Activated CD4-positive, alpha-beta memory T cell treated with anti-CD3 and anti-CD28 coated beads, Interleukin-2, amount 10 ng/mL, durations not matched to agents 7 days and 5 days (primary cell): ENCODE measurements at regions not wholly inside any gene's neighbourhood (a gene's known extent, or its start where the extent isn't known, plus 50 kb on each side); places are given as distances from the start of the nearest gene placed in this dataset.
"Not testable (repeated sequence)": the region's sequence is repeated elsewhere in the genome, so short reads cannot be mapped to it uniquely, and the experiment has no call there.

Source experiments
- CTCF ChIA-PET: fragments of 350-600 bp; sonication (Branson Sonifier 250); formaldehyde crosslinking; loops from one replicate; lab custom pipeline; 2021; ENCODE audit warnings: antibody characterized with exemption, inconsistent platforms; lab: Charles Lee
- POLR2A ChIA-PET: fragments of 350-600 bp; sonication (Branson Sonifier 250); formaldehyde crosslinking; loops from one replicate; lab custom pipeline; 2021; ENCODE audit warnings: antibody characterized with exemption; lab: Charles Lee
- DNase-seq: peaks from one replicate; pipeline ENCODE4 v3.0.0-alpha.2; 2020
- H3K27ac Mint-ChIP-seq: one replicate; pipeline ENCODE4 v1.8.0; 2021; ENCODE audit warnings: mild to moderate bottlenecking, mixed read lengths
- H3K27me3 Mint-ChIP-seq: one replicate; pipeline ENCODE4 v1.8.0; 2021; ENCODE audit warnings: mixed read lengths
- H3K36me3 Mint-ChIP-seq: one replicate; pipeline ENCODE4 v1.8.0; 2021; ENCODE audit warnings: low read depth, mixed read lengths
- H3K4me1 Mint-ChIP-seq: one replicate; pipeline ENCODE4 v1.8.0; 2021; ENCODE audit warnings: mixed read lengths
- H3K4me3 Mint-ChIP-seq: one replicate; pipeline ENCODE4 v1.8.0; 2021; ENCODE audit warnings: mild to moderate bottlenecking, mixed read lengths
- H3K9me3 Mint-ChIP-seq: one replicate; pipeline ENCODE4 v1.8.0; 2021; ENCODE audit warnings: mixed read lengths

- Mint-ChIP-seq H3K36me3 (no peaks in the 10 kb centered on the region), H3K4me3 (no peak overlapping the region), H3K27me3 (peaks cover 39% of the 10 kb centered on the region), H3K9me3 (no peaks in the 10 kb centered on the region), H3K27ac (no peak overlapping the region), H3K4me1 (peaks cover 32% of the 10 kb centered on the region)
- POLR2A ChIA-PET: interaction anchor here (0.9 to 1.0 kb wide), 2 partner anchors 15 to 32 kb away, joined by 3 read pairs; no protein-coding TSS in a partner anchor
- CTCF ChIA-PET: interaction anchor here (1.4 to 1.5 kb wide), 2 partner anchors 8 to 67 kb away, joined by 3 to 6 read pairs; no protein-coding TSS in a partner anchor
- DNase-seq: no peak
These were observed 65.5 kb upstream of the ABCA1 start for GRCh38 chr9:104993291-104993963.

GRCh38 chr9:104997536-104997935, 69.6 kb upstream of the ABCA1 start:
- POLR2A ChIA-PET: interaction anchor here (0.8 kb wide), 1 partner anchor 9 kb away, joined by 3 read pairs; no protein-coding TSS in a partner anchor
- no peak for DNase-seq
- CTCF ChIA-PET: interaction anchor here (1.0 kb wide), 1 partner anchor 71 kb away, joined by 3 read pairs; no protein-coding TSS in a partner anchor
- H3K4me1 Mint-ChIP-seq: peaks cover 8% of the 10 kb centered on the region
- H3K36me3 Mint-ChIP-seq: no peaks in the 10 kb centered on the region
- H3K27ac Mint-ChIP-seq: no peak overlapping the region
- H3K9me3 Mint-ChIP-seq: no peaks in the 10 kb centered on the region
- H3K4me3 Mint-ChIP-seq: no peak overlapping the region
- peaks cover 28% of the 10 kb centered on the region for H3K27me3 Mint-ChIP-seq

GRCh38 chr9:104999136-104999535, 71.2 kb upstream of the ABCA1 start:
- Mint-ChIP-seq H3K4me3 (no peak overlapping the region), H3K36me3 (no peaks in the 10 kb centered on the region), H3K27me3 (peaks cover 19% of the 10 kb centered on the region), H3K9me3 (no peaks in the 10 kb centered on the region), H3K27ac (no peak overlapping the region), H3K4me1 (no peaks in the 10 kb centered on the region)
- no peak for DNase-seq
- POLR2A ChIA-PET: interaction anchor here (0.6 kb wide), 2 partner anchors 11 to 72 kb away, joined by 3 read pairs; no protein-coding TSS in a partner anchor
- CTCF ChIA-PET: interaction anchor here (0.5 to 0.7 kb wide), 4 partner anchors 9 to 417 kb away, joined by 3 to 5 read pairs (median 4); no protein-coding TSS in a partner anchor

GRCh38 chr9:105000529-105000928, 72.6 kb upstream of the ABCA1 start:
- H3K9me3 Mint-ChIP-seq, POLR2A ChIA-PET, H3K4me1 Mint-ChIP-seq, DNase-seq, H3K36me3 Mint-ChIP-seq, H3K4me3 Mint-ChIP-seq, H3K27ac Mint-ChIP-seq: not testable (repeated sequence)
- peaks cover 17% of the 10 kb centered on the region for H3K27me3 Mint-ChIP-seq
- CTCF ChIA-PET: interaction anchor here (0.7 kb wide), 1 partner anchor 40 kb away, joined by 3 read pairs; no protein-coding TSS in a partner anchor

GRCh38 chr9:105004466-105005090, 76.6 kb upstream of the ABCA1 start:
- DNase-seq: no peak
- Mint-ChIP-seq H3K4me3 (no peak overlapping the region), H3K36me3 (no peaks in the 10 kb centered on the region), H3K9me3 (no peaks in the 10 kb centered on the region), H3K27me3 (peaks cover 7% of the 10 kb centered on the region), H3K4me1 (peaks cover 6% of the 10 kb centered on the region), H3K27ac (no peak overlapping the region)
- POLR2A ChIA-PET: no interaction called here
- CTCF ChIA-PET: no interaction called here

GRCh38 chr9:105005186-105005585, 77.2 kb upstream of the ABCA1 start:
- no peak for DNase-seq
- Mint-ChIP-seq H3K36me3 (no peaks in the 10 kb centered on the region), H3K4me1 (peaks cover 6% of the 10 kb centered on the region), H3K27ac (no peak overlapping the region), H3K27me3 (peaks cover 11% of the 10 kb centered on the region), H3K9me3 (no peaks in the 10 kb centered on the region), H3K4me3 (no peak overlapping the region)
- POLR2A ChIA-PET: interaction anchor here (0.6 kb wide), 1 partner anchor 52 kb away, joined by 3 read pairs; no protein-coding TSS in a partner anchor
- CTCF ChIA-PET: no interaction called here

- CTCF ChIA-PET: no interaction called here
- H3K4me3 Mint-ChIP-seq: no peak overlapping the region
- POLR2A ChIA-PET: interaction anchor here (1.3 kb wide), 1 partner anchor 9 kb away, joined by 3 read pairs; no protein-coding TSS in a partner anchor
These were observed 78.6 kb upstream of the ABCA1 start for GRCh38 chr9:105006514-105006913.

GRCh38 chr9:105007143-105007542, 79.2 kb upstream of the ABCA1 start:
- ChIA-PET CTCF (no interaction called here), POLR2A (interaction anchor here (1.3 kb wide), 1 partner anchor 9 kb away, joined by 3 read pairs; no protein-coding TSS in a partner anchor)
- no peak overlapping the region for H3K4me3 Mint-ChIP-seq
- no peak for DNase-seq
- H3K36me3 Mint-ChIP-seq: no peaks in the 10 kb centered on the region
- H3K27ac Mint-ChIP-seq: no peak overlapping the region
- no peaks in the 10 kb centered on the region for H3K9me3 Mint-ChIP-seq
- H3K27me3 Mint-ChIP-seq: peaks cover 17% of the 10 kb centered on the region
- peaks cover 6% of the 10 kb centered on the region for H3K4me1 Mint-ChIP-seq

More at GRCh38 chr9:105006514-105006913, 78.6 kb upstream of the ABCA1 start:
- H3K27ac Mint-ChIP-seq: no peak overlapping the region
- DNase-seq: no peak
- peaks cover 15% of the 10 kb centered on the region for H3K27me3 Mint-ChIP-seq
- no peaks in the 10 kb centered on the region for H3K9me3 Mint-ChIP-seq
- peaks cover 6% of the 10 kb centered on the region for H3K4me1 Mint-ChIP-seq
- no peaks in the 10 kb centered on the region for H3K36me3 Mint-ChIP-seq

GRCh38 chr9:105010089-105010488, 82.1 kb upstream of the ABCA1 start:
- H3K9me3 Mint-ChIP-seq: not testable (repeated sequence)

GRCh38 chr9:105021917-105022316, 94.0 kb upstream of the ABCA1 start:
- Mint-ChIP-seq H3K27me3 (peaks cover 11% of the 10 kb centered on the region), H3K4me3 (no peak overlapping the region), H3K9me3 (no peaks in the 10 kb centered on the region), H3K4me1 (no peaks in the 10 kb centered on the region), H3K27ac (no peak overlapping the region), H3K36me3 (no peaks in the 10 kb centered on the region)
- CTCF ChIA-PET: no interaction called here
- DNase-seq: no peak
- POLR2A ChIA-PET: no interaction called here

More at GRCh38 chr9:105010089-105010488, 82.1 kb upstream of the ABCA1 start:
- DNase-seq, H3K4me3 Mint-ChIP-seq, CTCF ChIA-PET, H3K27ac Mint-ChIP-seq, H3K36me3 Mint-ChIP-seq, H3K4me1 Mint-ChIP-seq: not testable (repeated sequence)
- POLR2A ChIA-PET: interaction anchor here (0.6 kb wide), 1 partner anchor 11 kb away, joined by 3 read pairs; no protein-coding TSS in a partner anchor
- peaks cover 27% of the 10 kb centered on the region for H3K27me3 Mint-ChIP-seq

- H3K27ac Mint-ChIP-seq, H3K9me3 Mint-ChIP-seq, H3K4me1 Mint-ChIP-seq, POLR2A ChIA-PET, H3K36me3 Mint-ChIP-seq, CTCF ChIA-PET, DNase-seq, H3K4me3 Mint-ChIP-seq: not testable (repeated sequence)
- H3K27me3 Mint-ChIP-seq: peaks cover 11% of the 10 kb centered on the region
These were observed 94.6 kb upstream of the ABCA1 start for GRCh38 chr9:105022545-105022944.

- no peak for DNase-seq
- CTCF ChIA-PET: no interaction called here
- Mint-ChIP-seq H3K9me3 (no peaks in the 10 kb centered on the region), H3K4me1 (no peaks in the 10 kb centered on the region), H3K27me3 (peaks cover 10% of the 10 kb centered on the region), H3K4me3 (no peak overlapping the region), H3K36me3 (no peaks in the 10 kb centered on the region), H3K27ac (no peak overlapping the region)
- POLR2A ChIA-PET: no interaction called here
These were observed 95.8 kb upstream of the ABCA1 start for GRCh38 chr9:105023788-105024187.

GRCh38 chr9:105024529-105024928, 96.6 kb upstream of the ABCA1 start:
- no peak for DNase-seq
- Mint-ChIP-seq H3K27me3 (peaks cover 10% of the 10 kb centered on the region), H3K9me3 (no peaks in the 10 kb centered on the region), H3K36me3 (no peaks in the 10 kb centered on the region), H3K27ac (no peak overlapping the region), H3K4me1 (no peaks in the 10 kb centered on the region), H3K4me3 (no peak overlapping the region)
- ChIA-PET POLR2A (no interaction called here), CTCF (no interaction called here)
